ENCODE measurements at regions not wholly inside any gene's neighbourhood (a gene's known extent, or its start where the extent isn't known, plus 50 kb on each side); places are given as distances from the start of the nearest gene placed in this dataset.

DNA sequence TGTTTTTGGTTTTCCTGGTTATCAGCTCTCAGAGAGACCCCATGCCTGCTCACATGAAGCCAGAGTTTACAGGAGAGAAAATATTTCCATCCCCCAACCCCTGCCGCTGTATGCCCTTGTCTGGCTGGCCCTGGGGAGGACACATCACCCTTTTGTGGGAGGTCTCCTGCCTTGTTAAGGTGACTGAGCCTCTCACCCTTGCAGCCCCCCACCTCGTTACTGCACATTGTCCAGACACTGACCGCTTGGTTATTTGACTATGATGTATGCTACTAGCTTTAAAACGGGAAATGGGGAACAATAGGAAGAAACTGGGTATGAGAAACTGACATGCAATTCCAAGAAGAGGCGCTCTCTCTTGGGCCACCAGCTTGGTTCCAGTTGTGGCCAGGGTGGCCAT is 51.1 kb upstream of the RFPL3 start:
- DNase-seq = no peak
- CTCF ChIA-PET = interaction anchor here (0.8 to 1.2 kb wide), 3 partner anchors 40 to 330 kb away, joined by 3 to 4 read pairs (median 3); no protein-coding TSS in a partner anchor
- POLR2A ChIA-PET = no interaction called here
- TF ChIP-seq TAF1 (IDR thresholded peaks at IDR 0.05; ENCODE audit: borderline replicate concordance, low read depth, low read length) = no peak
- TF ChIP-seq, protein P1, sequence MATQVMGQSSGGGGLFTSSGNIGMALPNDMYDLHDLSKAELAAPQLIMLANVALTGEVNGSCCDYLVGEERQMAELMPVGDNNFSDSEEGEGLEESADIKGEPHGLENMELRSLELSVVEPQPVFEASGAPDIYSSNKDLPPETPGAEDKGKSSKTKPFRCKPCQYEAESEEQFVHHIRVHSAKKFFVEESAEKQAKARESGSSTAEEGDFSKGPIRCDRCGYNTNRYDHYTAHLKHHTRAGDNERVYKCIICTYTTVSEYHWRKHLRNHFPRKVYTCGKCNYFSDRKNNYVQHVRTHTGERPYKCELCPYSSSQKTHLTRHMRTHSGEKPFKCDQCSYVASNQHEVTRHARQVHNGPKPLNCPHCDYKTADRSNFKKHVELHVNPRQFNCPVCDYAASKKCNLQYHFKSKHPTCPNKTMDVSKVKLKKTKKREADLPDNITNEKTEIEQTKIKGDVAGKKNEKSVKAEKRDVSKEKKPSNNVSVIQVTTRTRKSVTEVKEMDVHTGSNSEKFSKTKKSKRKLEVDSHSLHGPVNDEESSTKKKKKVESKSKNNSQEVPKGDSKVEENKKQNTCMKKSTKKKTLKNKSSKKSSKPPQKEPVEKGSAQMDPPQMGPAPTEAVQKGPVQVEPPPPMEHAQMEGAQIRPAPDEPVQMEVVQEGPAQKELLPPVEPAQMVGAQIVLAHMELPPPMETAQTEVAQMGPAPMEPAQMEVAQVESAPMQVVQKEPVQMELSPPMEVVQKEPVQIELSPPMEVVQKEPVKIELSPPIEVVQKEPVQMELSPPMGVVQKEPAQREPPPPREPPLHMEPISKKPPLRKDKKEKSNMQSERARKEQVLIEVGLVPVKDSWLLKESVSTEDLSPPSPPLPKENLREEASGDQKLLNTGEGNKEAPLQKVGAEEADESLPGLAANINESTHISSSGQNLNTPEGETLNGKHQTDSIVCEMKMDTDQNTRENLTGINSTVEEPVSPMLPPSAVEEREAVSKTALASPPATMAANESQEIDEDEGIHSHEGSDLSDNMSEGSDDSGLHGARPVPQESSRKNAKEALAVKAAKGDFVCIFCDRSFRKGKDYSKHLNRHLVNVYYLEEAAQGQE (IDR thresholded peaks at IDR 0.05; ENCODE audit: low read depth, low read length) = no peak
- TF ChIP-seq, protein P2, sequence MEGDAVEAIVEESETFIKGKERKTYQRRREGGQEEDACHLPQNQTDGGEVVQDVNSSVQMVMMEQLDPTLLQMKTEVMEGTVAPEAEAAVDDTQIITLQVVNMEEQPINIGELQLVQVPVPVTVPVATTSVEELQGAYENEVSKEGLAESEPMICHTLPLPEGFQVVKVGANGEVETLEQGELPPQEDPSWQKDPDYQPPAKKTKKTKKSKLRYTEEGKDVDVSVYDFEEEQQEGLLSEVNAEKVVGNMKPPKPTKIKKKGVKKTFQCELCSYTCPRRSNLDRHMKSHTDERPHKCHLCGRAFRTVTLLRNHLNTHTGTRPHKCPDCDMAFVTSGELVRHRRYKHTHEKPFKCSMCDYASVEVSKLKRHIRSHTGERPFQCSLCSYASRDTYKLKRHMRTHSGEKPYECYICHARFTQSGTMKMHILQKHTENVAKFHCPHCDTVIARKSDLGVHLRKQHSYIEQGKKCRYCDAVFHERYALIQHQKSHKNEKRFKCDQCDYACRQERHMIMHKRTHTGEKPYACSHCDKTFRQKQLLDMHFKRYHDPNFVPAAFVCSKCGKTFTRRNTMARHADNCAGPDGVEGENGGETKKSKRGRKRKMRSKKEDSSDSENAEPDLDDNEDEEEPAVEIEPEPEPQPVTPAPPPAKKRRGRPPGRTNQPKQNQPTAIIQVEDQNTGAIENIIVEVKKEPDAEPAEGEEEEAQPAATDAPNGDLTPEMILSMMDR (IDR thresholded peaks at IDR 0.05) = no peak
- TF ChIP-seq TCF12 (IDR thresholded peaks at IDR 0.05) = no peak
- no peak for TF ChIP-seq RAD21 (IDR thresholded peaks at IDR 0.05; ENCODE audit: low read length)
- no peak for TF ChIP-seq NFIC (IDR thresholded peaks at IDR 0.05; ENCODE audit: borderline replicate concordance)
- TF ChIP-seq FOXJ3 (CRISPR knock-in tag; IDR thresholded peaks at IDR 0.05) = no peak
- no peak for TF ChIP-seq ELF1 (IDR thresholded peaks at IDR 0.05)
- no peak for TF ChIP-seq EP300 (IDR thresholded peaks at IDR 0.05; ENCODE audit: borderline replicate concordance in 1 of 2, low read depth in 1 of 2, low read length in 1 of 2)
- no peak for TF ChIP-seq GABPA (IDR thresholded peaks at IDR 0.05; ENCODE audit: low read depth)
- no peak for TF ChIP-seq FOSL2 (IDR thresholded peaks at IDR 0.05; ENCODE audit: borderline replicate concordance, low read depth)
- no peak for TF ChIP-seq CHD2 (IDR thresholded peaks at IDR 0.05; ENCODE audit: low read length, partially characterized antibody)
- no peak for TF ChIP-seq MXI1 (IDR thresholded peaks at IDR 0.05; ENCODE audit: low read depth, low read length)
- no peak for TF ChIP-seq TEAD4 (IDR thresholded peaks at IDR 0.05; ENCODE audit: borderline replicate concordance, insufficient read depth)
- no peak for TF ChIP-seq RXRA (IDR thresholded peaks at IDR 0.05; ENCODE audit: borderline replicate concordance, low read depth)
- TF ChIP-seq YY1 (IDR thresholded peaks at IDR 0.05; ENCODE audit: low read depth) = no peak
- Histone ChIP-seq H3K9me3 (no peaks in the 10 kb centered on the region), H3K9me2 (no peaks in the 10 kb centered on the region), H3K4me1 (ENCODE audit: control insufficient read depth in 1 of 2, insufficient read depth in 2 of 2, low read depth in 1 of 2, low read length in 1 of 2) (no peaks in the 10 kb centered on the region), H3K27ac (ENCODE audit: low read depth in 2 of 2, low read length in 1 of 2) (no peak overlapping the region), H3K36me3 (replicated peaks in 1 of 2; ENCODE audit: control insufficient read depth in 1 of 2, insufficient read depth in 2 of 2, low read length in 1 of 2) (no peaks in the 10 kb centered on the region), H3K9ac (no peak overlapping the region), H4K20me1 (ENCODE audit: insufficient read depth) (no peaks in the 10 kb centered on the region), H2AFZ (ENCODE audit: low read depth) (no peak overlapping the region), H3K4me2 (no peak overlapping the region), H3F3A (replicated peaks; ENCODE audit: insufficient read depth) (no peaks in the 10 kb centered on the region), H3K79me2 (ENCODE audit: insufficient read depth) (no peaks in the 10 kb centered on the region), H3K4me3 (ENCODE audit: low read depth in 2 of 2, low read length in 1 of 2) (no peak overlapping the region), H3K27me3 (ENCODE audit: insufficient read depth) (no peaks in the 10 kb centered on the region)
- WGBS (ENCODE audit: low lambda C conversion rate) = 73% methylated on average over 5 of the region's 5 CpGs
